NCI-H1092 (cell line): ENCODE measurements at regions not wholly inside any gene's neighbourhood (a gene's known extent, or its start where the extent isn't known, plus 50 kb on each side); places are given as distances from the start of the nearest gene placed in this dataset.
"Not testable (repeated sequence)": the region's sequence is repeated elsewhere in the genome, so short reads cannot be mapped to it uniquely, and the experiment has no call there.

Experiments
- DNase-seq: peaks from one replicate; lab custom pipeline; 2025; lab: John Stamatoyannopoulos, UW

DNA sequence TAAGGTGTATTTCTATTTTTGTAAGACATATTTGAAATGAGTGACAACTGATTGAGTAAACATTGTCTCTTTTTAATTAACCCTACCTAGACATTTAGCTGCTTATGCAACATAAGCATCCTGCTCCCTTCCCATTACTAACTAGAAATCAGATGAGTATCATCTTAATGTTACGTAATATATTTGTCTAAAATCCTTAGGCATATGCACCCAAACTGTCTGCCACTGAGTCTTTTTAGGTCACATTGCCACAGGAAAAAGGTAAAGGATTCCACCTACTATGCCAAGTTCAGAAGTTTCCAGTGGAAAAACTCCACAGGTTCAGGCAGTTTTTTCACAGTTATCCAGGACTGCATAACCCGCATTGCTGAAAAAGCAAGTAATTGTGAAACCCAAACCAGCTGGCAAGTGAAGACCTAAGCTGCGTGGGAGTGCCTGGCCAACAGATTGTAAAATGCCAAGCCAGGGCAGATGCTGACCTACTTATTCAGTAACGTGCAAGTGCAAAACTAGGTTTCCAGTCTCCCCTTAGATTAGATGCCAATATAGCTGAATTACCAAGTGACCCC is 983.7 kb downstream of the GATA3 start:
- no peak for DNase-seq

- DNase-seq, result no peak
Observed at GRCh38 chr10:9043466-9043865, 989.0 kb downstream of the GATA3 start.

- no peak for DNase-seq
Observed at GRCh38 chr10:9045311-9045710, 990.8 kb downstream of the GATA3 start.

DNA sequence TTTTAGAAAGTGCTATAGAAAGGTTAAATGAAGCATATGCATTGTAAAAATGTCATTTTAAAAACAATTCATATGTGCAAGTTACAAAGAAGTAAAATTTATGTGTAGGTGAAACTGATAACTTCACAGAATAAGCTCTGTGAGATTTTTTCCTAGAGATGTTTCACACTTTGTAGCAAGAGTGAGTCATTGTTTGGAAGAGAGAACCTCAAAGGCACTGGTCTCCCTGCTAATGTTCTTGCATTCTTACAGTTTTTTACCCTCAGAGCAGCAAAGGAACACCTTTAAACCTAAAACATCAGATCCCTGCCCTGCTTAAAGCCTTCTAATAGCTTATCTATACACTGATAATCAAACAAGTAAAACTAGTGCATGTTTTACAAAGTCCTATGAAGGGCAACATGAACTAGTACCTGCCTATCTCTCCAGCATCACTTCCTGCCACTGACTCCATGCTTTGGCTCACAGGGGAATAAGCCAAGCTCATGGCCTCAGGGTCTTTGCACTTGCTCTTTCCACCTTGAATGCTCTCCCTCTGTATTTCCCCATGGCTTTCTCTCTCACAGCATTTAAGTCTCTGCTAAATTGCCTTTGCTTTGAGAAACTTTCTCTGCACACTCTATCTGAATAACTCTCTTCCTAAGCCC is 997.0 kb downstream of the GATA3 start:
- DNase-seq, result no peak

DNA sequence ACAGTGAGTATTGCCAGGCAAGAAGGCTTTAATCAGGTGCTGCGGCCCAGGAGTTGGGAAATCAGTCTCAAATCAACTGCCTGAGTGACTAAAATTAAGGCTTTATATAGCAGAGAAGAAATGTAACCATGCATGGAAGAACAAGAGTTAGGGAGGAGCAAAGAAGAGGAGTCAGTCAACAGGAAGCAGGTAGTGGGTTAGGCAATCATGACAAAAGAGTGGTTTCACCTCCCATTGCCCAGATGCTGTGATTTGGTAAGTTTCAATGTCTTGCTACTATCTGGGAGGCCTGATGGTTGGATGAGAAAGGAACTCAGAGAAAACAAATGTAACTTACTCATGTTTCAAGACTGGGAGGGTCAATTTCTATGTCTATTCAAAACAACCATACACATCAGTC is 998.3 kb downstream of the GATA3 start:
- DNase-seq, result no peak

- DNase-seq, result no peak
Observed at GRCh38 chr10:9056521-9056920, 1002.0 kb downstream of the GATA3 start.

DNA sequence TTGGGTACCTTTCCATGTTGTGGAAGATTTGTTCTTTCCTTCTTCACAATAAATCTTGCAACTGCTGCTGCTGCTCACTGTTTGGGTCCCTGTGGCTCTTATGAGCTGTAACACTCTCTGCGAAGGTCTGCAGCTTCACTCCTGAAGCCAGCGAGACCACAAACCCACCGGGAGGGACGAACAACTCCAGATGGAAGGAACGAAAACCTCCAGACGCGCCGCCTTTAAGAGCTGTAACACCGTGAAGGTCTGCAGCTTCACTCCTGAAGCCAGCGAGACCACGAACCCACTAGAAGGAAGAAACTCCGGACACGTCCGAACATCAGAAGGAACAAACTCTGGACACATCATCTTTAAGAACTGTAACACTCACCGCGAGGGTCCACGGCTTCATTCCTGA is 1002.8 kb downstream of the GATA3 start:
- not testable (repeated sequence) for DNase-seq

DNA sequence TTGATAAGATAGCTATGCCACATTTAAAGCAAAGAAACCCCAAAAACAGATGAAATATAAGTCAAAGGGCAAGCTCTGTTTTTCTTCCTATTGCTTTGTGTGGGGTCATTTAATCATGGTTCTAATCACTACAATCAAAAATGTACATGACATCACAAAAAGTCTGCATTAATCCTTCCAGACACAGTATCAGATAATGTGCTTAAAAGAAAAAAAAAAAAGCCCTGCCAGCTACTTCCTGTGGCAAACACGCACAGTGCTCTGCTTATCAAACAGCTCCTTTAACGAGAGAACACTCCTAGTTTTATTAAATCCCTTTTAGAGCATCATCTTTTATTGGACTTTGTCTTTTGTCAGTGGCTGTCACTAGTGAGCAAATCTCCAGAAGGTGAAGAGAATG is 1005.8 kb downstream of the GATA3 start:
- no peak for DNase-seq

DNA sequence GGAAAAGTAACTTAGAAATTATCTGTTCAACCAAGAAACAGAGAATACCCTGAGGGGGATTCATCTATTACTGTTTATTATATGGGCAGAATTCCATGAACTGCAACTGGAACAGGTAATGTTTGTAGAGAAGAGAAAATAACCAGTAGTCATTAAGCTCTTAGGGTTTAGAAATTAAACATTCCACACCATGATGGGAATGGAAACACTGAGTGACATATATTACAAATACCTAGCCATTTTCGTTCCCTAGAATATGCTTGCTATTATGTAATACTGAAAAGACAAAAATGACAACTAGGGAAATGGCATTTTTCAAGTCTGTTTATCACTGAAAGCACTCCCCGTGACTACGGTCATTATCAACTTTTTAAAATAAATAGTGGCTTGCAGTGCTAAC is 1007.4 kb downstream of the GATA3 start:
- no peak for DNase-seq

GRCh38 chr10:9066152-9066551 is 1011.7 kb downstream of the GATA3 start:
- DNase-seq, result no peak

- no peak for DNase-seq
Observed at GRCh38 chr10:9068003-9068402, 1013.5 kb downstream of the GATA3 start.

- DNase-seq, result no peak
Observed at GRCh38 chr10:9069136-9069535, 1014.6 kb downstream of the GATA3 start.

DNA sequence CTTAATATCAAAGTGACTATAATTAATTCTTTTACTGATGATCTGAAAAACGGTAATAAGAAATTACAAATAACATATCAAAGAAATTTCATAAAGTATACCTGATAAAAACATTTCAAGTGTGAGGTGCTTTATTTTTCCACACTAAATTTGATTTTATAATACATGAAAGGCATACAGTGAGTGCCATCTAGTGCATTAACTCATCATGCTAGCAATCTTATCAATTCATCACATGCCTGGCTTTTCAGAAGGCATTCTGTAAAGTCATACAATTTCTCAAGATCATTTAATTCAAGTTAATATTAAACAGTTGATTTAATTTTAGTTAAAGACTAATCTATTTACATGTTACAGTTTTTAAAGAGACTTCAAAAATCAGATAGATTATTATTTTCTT is 1020.9 kb downstream of the GATA3 start:
- no peak for DNase-seq

GRCh38 chr10:9076066-9076465 is 1021.6 kb downstream of the GATA3 start:
- no peak for DNase-seq

DNA sequence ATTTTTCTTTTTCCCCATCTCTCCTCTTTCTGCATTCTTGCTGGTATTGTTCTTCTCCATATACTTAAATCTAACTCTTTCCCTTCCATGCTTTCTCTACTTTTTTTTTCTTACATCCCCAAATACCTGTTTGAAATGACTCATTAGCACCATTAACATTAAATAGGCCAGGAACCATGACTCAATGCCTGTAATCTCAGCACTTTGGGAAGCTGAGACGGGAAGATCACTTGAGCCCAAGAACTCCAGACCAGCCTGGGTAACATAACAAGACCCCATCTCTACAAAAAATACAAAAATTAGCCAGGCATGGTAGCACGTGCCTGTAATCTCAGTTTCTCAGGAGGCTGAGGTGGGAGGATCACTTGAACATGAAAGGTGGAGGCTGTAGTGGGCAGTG is 1026.8 kb downstream of the GATA3 start:
- DNase-seq, result no peak

DNA sequence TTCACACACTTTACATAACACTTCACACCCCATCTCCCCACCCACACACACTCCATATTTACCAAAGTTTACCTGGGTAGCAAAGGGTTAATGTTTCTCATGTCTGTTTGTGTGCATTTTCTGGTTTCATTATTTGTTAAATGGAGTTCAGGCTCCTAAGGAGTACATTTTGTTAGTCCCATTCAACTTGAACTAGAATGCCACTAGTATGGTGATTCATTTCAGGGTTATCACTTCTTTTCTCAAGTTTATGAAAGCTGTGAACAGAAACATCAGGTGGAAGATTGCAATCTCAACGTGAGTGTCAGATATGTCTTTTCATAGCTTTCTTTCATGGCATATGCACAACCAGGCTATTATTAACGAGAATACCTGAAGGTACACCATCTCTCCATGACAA is 1027.5 kb downstream of the GATA3 start:
- no peak for DNase-seq

GRCh38 chr10:9091530-9092093 is 1037.1 kb downstream of the GATA3 start:
- DNase-seq, result no peak

GRCh38 chr10:9096288-9096687 is 1041.8 kb downstream of the GATA3 start:
- no peak for DNase-seq

DNA sequence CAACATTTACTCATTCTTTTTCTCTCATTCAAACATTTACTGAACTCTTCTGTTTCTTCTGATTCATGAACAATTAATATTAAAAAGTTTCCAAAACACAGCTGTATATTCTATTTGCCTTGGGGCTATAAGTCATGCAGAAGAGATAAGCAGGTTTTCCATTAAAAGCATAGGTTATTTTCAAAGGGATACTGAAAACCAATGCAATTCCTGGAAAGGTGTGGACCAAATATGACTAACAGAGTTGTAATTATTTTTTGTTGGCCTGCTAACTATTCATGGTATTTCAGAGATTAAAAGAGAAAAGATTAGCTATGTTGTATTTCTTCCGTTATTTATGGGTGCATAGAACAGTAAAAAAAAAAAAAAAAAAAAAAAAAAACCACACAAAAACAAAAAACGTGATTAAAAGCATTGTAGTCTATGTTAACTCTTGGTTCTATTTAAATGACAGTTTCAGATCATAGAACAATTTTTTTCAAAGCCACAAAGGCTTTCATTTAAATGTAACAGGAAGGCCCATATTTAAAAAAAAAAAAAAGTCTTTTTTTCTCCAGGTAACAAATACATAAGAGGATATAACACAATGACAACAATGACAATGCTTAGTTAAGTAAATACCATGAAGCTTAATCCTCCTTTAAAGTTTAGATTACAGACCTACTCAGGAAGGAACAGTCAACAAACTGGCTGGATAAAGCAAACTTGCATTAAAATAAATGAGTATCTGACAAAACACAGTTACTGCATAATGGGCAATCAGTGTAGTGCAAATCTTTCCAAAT is 1042.9 kb downstream of the GATA3 start:
- DNase-seq, result no peak

DNA sequence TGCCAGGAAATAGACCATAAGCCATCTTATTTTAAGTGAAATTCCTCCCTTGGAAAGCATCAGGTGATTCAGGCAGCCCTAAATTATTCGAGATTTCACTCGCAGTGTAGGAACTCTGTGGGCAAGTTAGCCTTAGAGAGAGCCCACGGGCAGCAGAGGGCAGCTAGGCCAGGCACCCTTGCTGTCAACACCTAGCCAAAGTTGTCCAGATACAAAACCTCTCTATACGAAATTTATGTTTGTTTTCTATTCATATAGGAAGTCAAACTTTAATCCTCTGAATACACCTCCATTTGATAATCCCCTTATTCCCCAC is 1043.5 kb downstream of the GATA3 start:
- no peak for DNase-seq

DNA sequence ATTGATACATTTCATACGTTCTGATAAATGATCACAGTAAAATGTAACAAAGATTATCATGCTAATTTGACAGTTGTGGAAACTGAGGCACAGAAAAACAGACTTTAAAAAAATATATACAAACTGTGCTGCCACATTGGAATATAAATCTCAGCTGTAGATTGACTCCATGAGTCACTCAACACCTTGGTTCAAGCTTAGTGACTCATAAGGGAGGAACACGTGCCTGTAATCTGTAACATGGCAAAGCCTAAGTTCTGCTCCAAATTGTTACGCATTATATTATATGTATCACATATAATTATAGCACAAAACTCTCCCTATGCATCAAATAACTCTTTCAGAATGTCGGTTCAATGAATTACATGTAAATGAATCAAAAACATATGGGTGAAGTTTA is 1047.5 kb downstream of the GATA3 start:
- no peak for DNase-seq

GRCh38 chr10:9103301-9103700 is 1048.8 kb downstream of the GATA3 start:
- DNase-seq, result no peak

DNA sequence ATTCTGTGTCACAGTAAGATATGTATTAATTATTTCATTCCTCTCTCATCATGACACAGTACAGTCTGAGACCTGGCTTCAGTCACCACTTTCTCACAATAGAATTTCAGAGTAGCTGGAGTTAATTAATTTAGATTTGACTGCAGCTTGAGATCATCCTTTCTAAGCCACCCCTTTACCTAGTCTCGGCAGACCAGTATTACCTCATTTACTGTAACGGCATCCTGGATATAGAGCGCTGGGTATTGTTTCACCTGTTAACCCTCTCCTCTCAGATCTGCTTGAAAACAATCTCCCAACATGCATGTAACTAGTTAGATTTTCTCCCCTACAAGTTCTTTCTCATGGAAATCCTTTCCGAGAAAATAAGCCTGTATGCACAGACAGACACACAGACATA is 1057.5 kb downstream of the GATA3 start:
- no peak for DNase-seq
